HG03175 (cell line): ENCODE measurements at regions not wholly inside any gene's neighbourhood (a gene's known extent, or its start where the extent isn't known, plus 50 kb on each side); places are given as distances from the start of the nearest gene placed in this dataset.

Experiments used
- ATAC-seq: cut with Tn5 transposase; IDR thresholded peaks from one replicate; pipeline ENCODE4 v1.9.1; 2021; ENCODE audit warnings: mild to moderate bottlenecking, moderate library complexity; ENCODE audit not compliant: unreplicated experiment

DNA sequence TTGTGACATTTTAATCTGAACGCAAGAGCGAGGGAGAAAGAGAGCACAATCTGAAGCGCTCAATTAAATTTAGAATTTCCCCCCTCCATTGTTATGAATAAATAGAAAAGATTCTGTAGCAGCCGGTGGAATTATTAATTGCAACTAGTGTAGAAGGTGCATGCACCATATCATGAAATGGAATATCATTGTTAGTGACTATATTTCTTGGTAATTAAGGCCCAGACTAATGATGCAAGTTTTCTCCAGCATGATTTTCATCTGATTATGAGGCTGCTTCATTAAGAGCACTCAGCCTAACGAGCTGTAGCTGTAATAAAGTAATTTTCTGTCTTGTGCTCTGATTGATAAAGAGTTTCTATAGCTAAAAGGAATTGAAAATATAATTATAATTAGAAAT, 432.2 kb upstream of the SPRED2 start:
- ATAC-seq: no peak

DNA sequence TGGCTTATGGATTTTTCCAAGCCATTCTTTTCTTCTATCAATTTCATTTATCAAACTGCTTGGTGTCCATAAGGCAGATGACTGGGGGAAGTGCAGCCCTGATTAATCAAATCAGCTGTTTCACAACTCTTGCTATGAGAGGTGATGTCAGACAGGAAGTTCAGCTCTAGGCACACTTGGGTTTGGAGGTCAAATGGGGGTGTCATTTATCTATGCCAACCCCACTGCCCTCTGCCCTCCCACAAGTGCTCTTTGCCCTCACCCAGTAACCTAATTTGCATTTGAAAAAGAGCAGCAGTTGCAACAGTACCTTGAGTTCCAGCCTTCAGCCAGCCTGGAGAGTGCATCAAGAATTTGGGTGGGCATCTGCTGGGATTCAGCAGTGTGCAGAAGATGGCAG, 431.3 kb upstream of the SPRED2 start:
- ATAC-seq: no peak

DNA sequence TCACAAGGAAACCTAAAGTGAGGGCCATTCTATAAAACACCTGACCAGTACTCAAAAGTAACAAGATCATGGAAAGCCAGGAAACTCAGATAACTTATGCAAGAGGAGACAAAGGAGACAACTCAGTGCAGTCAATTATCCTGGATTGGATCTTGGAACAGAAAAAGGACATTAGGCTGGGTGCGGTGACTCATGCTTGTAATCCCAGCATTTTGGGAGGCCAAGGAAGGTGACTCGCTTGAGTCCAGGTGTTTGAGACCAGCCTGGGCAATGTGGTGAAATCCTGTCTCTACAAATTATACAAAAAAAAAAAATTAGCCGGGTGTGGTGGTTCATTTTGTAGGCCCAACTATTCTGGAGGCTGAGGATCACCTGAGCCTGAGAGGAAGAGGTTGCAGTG, 424.5 kb upstream of the SPRED2 start:
- no peak for ATAC-seq

DNA sequence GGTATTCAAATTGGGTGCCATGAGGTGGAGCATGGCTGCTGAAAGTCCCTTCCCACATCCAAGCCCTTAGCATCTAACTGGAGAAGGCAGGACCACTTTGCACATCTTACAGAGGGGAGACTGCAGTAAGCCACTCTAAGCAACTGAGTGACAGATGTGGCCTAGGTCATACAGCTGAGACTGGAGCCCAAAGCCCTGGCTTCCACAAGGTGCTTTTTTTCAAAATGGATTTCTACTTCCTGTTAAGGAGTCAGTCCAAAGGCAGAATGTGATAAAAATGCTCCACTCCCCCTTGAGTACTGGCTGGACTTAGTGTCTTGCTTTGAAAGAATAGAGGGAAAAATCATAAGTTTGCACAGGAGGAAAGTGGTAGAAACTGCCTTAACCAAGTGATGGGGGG, 424.0 kb upstream of the SPRED2 start:
- ATAC-seq: no peak

DNA sequence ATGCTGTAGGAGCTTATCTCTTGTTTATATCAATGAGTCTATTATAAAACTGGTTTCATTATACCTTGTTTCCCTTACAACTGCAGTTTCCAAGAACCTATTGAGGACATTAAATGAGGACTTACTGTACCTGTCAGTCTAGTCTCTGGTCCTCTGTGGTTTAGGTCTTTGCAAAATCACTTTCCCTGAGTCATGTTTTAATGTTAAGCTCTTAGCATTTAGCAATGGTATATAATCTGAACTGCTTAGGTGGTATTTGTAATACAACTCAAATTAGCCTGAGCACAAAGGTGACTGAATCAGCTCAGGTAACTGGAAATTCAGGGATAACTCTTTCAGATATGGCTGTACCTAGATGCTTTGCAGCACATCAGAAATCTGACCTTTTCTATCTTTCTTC, 418.3 kb upstream of the SPRED2 start:
- no peak for ATAC-seq

DNA sequence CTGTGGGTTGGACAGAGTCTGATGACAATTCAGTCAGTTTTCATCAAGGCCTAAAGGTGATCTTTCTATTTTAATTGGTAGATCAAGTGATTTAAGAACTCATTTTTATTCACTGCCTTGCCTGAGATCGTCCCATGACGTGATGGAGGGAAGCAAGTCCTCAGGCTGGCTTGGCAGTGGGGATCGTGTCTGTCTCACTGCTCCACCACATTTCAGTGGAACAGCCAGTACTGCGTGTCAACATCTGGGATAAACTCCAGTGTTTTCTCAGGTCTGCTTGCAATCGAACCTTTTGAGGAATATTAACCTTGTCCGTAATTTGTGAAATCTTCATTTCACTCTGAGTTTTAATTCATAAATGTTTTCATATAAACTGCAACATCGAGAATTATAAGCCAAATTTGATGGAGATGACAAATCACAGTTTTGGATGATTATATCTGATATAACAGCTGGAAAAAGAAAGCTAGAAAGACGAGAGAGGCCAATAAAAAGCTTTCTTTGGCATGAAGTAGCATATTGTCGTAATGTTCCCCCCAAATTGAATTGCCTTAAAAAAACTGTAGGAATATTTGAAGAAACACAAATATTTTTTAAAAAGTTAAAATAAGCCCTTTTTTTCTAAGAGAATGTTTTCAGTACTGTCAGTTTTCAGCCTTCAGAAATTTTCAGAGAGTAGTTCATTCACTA, 414.7 kb upstream of the SPRED2 start:
- ATAC-seq: no peak

DNA sequence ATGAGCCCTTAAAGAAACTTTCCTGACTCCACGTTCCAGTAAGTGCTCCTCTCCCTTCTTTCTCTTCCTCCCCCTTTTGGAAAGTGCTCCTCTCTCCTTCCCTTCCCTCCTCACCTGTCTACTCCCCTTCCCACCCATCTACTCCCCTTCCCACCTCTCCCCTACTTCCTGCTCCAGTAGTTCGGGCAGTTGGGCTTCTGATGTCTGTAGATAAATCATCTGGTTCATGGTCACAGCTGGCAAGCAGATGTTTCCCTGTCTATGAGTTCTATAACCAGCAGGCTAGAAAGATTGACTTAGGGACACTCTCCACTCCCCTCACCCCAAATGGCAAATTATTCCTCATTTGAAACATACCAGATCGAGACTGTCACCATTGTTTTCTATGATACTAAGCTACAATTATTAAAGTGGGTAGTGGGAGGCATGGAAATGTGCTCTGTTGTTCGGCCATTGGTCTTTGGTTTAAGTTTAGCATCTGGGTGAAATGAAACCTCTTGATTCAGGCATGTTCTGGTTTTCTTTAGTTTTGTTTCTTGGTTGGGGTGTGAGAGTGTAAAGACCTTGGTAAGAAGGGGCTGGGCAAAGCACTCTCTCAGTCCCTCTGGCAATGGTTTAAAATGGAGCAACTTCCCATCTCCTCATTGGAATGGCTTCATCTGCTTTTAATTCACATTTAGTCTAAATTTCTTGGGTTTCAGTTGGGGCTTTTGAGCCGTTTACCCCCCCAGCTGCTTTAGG, 413.2 kb upstream of the SPRED2 start:
- no peak for ATAC-seq

DNA sequence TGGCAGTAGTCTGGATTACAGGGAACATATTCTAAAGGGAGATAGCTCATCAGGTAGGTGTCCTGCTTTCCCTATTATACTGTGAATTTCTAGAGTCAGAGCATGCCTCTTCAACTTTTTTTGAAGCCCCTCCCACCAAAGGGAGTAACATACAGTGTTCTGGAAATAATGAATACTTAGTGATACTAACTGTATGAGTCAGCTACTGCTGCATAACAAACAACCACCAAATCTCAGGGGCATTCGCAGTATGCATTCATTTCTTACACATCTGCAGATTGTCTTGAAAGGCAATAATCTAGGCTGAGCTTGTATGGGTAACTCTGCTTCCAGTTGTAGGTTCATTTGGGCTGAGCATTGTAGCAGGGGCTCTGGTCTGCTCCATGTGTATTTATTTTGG, 409.7 kb upstream of the SPRED2 start:
- ATAC-seq: no peak

DNA sequence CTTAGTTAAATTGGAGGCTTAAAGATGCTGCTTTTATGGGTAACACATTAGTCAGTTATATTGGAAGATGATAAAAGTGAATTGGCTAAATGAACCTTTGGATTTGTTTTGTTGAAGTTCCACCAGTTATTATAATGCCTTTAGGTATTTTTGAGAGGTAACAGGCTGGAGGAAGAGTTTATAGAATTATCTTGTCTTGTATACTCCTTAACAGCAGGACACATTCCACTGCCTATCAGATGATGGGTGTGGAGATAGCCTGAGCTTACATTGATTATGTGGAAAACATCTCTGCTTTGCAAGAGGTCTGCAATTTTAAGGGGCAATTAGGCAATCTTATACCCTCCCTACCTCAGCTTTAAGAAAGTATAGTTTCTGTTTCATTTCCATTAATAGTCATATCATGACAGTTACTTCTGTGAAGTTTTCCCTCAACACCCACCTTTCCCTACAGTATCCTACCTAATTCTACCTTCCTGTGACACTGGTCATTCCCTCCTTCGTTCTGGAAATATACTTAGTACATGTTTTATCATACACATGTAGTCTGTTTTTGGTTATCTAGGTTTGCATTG, 403.7 kb upstream of the SPRED2 start:
- ATAC-seq: no peak

DNA sequence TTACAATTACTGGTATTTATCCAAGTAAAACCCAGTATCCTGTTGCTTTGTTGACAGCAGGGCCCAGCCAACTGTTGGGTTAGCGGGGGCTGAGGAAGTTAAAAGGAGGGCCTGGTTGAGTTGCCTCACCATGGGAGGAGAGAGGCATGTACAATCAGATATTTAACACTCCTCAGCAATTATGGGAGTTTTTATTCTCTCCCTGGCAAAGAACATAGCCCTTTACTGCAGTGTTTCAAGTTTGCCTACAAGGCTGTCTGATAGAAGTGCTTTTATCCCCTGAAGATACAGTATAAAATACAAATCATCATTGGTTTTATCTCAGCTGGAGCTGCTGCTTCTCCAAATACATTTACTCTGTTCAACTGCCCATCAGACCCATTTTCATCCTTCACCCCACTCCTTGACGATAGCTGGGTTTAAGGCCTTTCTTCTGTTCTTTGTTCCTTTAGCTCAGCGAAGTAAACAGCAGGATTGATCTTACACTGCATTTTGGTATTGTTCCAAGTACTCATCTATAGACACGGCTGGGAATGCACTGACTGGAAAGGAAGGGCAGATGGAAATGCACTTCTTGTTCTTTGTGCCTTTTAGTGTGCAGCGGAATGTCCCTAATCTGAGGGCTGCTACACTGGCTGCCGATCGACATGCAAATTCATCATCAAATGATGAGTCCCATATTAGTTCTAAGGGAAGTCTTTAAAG, 402.5 kb upstream of the SPRED2 start:
- no peak for ATAC-seq

DNA sequence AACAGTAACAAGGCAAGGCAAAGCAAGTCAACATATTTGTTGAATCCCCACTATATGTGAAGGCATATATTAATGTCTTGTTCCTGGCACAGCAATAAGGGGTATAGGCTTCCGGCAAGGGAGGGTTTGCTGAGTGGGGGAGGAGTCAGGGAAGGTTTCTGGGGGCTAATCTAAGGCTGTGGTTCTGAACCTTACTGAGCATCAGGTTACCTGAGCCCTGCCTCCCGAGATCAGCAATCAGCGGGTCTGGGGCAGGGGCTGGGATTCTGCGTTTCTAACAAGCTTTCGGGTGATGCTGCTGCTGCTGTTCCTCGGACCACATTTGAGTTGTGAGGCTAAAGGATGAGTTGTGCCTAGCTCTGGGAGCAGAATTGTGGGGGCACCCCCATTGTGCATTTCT, 401.7 kb upstream of the SPRED2 start:
- ATAC-seq: no peak

DNA sequence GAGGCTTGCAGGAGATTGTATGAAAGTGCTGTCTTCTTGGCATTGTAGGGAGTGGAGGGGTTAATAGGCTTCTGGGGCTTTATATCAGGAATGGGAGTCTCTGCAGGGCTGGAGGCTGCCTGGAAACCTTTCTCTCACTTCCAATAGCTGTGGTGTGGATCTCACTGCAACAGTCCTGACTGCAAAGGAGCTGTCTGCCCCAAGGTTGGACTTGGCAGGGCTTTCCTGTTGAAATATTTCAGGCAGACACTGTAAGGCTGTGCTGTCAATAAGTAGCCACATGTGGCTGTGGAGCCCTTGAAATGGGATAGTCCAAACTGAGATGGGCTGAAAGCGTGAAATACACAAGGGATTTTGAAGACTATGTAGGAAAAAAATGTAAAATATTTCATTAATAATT, 399.1 kb upstream of the SPRED2 start:
- no peak for ATAC-seq

DNA sequence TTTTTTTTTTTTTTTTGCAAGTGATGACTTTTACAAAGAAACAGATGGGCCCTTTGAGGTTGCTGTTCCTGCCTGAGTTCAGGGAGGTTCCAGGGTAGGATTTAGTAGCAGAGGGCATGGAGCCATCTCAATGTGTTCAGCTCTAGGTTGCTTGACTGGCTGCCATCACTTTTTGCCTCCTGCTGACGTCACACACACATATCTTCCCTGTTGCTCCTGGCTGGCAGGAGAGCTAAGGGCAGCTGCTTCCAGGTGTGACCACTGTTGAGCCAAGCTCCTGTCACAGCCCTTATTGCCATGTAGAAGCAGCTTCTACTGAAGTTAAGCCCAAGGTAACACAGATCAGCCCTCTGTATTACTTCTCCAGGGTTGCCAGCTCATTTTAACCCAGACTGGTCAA, 394.2 kb upstream of the SPRED2 start:
- no peak for ATAC-seq

DNA sequence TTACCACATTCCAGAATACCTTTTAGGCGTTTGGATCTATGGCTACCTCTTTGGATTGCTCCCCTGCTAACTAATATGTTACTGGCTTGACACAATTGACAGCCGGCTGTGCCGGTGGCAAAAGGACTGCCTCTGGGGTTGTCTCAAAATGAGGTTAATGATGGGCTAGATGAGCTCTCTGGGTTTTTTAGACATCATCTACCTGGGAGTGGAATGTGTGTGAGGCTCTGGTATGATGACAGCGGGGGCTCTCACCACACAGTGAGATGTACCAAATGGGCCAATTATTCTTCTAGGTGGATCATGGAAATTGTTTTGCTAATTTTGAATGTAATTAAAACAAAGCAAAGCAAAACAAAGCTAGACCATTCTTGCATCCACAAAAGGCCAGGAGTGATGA, 391.1 kb upstream of the SPRED2 start:
- no peak for ATAC-seq

DNA sequence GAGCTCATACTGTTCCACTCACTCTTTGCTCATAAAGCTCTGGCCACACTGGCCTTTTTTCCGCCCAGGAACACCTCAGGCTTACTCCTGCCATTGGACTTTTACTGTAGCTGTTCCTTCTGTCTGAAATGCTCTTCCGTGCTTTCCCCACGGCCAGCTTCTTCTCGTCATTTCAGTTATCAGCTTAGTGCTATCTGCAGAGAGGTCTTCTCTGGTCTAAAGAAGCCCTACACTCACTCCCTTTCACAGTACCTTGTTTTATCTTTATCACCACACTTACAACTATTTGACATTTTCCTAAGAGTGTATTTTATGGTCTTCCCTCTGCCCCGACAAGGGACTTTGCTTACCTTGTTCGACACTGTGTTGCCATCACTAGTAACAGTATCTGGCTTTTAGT, 388.1 kb upstream of the SPRED2 start:
- no peak for ATAC-seq

DNA sequence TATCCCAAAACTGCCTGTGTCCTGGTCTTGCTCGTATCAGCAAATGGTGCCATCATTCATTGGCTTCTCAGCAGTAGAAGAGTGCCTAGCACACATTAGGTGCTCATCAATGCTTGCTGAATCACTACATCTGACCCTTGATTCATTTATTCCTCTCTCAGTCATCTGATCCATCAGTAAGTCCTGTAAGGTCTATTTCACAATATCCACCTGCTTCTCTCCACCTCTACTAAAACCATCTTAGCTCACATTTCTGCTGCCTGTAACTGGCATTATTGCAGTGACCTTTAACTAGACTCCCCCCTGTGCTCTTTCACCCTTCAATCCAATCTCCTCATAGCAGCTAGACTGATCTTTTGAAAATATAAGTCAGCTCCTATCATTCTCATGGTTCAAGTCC, 387.6 kb upstream of the SPRED2 start:
- no peak for ATAC-seq

DNA sequence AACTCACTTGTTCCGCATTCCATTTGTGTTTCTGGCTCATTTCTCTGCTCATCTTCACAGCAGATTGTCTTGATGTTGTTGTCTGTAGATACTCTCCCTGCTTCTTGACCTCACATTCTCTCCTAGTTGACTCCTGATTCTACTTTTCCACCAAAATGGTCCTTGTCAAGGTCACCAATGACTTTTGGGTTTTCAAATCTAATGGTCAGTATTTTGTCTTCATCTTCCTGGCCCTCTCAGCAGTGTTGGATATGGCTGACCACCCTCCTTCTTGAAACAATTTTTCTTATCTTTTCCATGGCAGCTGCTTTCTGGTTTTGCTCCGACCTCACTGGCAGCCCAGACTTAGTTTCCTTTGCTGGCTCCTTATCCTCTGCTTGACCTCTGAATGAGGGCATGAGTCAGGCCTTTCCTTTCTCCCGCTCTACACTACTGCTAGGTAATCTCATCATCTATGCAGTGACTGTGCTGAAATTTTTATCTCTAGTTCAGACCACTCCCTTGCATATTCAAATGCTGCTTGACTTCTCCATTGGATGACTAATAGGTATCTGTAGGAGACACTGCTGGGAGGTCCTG, 386.6 kb upstream of the SPRED2 start:
- no peak for ATAC-seq

DNA sequence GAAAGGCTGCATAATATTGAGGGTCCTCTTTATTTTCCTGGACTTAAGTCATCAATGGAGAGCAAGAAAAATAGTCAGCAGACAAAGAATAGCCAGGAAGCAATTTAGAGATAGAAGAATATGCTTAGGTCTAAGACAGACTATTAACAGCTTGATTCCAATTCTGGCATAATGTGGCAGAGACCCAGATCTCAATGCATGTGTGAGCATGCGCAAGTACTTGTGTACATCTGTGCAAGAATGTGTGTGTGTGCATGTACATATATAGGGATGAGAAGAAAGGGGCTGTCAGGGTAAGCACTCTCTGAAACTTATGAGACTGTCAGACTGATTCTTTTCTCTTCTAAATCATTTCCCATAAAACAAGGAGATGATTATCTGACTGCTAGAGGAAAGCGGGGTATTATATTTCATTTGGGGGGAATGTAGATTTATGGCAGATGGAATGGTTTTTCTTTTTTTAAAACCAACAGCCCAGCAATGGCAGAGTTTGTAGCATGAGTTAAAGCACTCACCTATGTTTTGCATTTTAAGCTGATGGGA, 381.3 kb upstream of the SPRED2 start:
- no peak for ATAC-seq

DNA sequence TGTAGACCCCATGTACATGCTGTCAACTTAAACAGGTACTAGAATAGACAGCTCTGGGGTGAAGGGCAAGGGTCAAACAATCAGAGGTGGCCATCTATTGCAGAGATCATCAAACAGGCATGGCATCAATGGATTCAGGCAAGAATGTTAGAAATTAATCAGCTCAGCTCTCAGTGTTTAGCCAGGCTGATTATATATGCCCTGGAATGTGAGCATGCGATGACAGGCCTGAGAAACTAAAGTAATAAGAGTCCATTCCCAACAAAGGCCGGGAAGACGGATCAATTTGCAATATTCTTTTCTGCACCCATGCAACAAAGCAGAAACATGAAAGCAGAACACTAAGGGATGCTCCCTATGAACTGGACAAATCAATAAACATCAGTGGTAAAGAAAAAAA, 380.5 kb upstream of the SPRED2 start:
- no peak for ATAC-seq

DNA sequence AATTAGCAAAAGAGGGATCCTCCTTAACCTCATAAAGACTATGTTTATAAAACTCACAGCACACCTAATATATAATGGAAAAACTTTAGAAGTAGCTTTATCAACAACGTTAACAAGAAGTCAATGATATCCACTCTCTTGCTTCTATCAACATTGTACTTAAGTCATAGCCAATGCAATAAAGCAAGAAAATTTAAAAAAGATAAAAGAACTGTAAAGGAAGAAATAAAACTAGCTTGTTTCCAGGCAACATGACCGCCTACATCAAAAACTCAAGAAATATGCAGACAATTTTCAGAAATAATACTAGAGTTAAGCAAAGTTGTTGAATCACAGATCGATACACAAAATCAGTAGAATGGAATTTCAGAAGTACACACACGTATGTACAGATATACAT, 375.5 kb upstream of the SPRED2 start:
- ATAC-seq: no peak

DNA sequence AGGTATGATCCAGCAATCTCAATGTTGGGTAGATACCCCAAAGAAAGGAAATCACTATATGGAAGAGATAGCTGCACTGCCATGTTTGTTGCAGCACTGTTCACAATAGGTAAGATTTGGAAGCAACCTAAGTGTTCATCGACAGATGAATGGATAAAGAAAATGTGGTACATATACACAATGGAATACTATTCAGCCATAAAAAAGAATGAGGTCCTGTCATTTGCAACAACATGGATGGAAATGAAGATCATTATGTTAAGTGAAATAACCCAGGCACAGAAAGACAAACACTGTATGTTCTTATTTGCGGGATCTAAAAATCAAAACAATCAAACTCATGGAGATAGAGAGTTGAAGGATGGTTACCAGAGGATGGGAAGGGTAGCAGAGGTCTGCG, 372.4 kb upstream of the SPRED2 start:
- ATAC-seq: no peak
